GM23338 (cell line): ENCODE measurements at regions not wholly inside any gene's neighbourhood (a gene's known extent, or its start where the extent isn't known, plus 50 kb on each side); places are given as distances from the start of the nearest gene placed in this dataset.

Experiments
- ATAC-seq: fragments of 200-7000 bp; cut with Tn5 transposase; 3 replicates; pipeline ENCODE4 v1.9.1; 2020
- DNase-seq: peaks from one replicate; pipeline ENCODE4 v3.0.0-alpha.2; 2015; ENCODE audit warnings: low spot score
- H2AFZ ChIP-seq: fragments of 200-600 bp; sonication (generic); 2 replicates; pipeline ENCODE4 v1.8.0; 2016; ENCODE audit warnings: antibody characterized with exemption, mild to moderate bottlenecking, moderate library complexity
- H3F3A ChIP-seq: fragments of 200-600 bp; sonication (generic); replicated peaks from 2 replicates; pipeline ENCODE4 v1.8.0; 2017; ENCODE audit warnings: antibody characterized with exemption, mixed run types, low read depth
- H3K27ac ChIP-seq: fragments of 200-600 bp; sonication (generic); 2 replicates; pipeline ENCODE4 v1.6.1; 2016; ENCODE audit warnings: low read depth
- H3K27me3 ChIP-seq: fragments of 200-600 bp; sonication (generic); 2 replicates; pipeline ENCODE4 v1.8.0; 2016; ENCODE audit warnings: mild to moderate bottlenecking, mixed run types, moderate library complexity; ENCODE audit not compliant: insufficient read depth
- H3K36me3 ChIP-seq: fragments of 200-600 bp; sonication (generic); 2 replicates; pipeline ENCODE4 v1.8.0; 2016; ENCODE audit warnings: mild to moderate bottlenecking; ENCODE audit not compliant: insufficient read depth
- H3K4me1 ChIP-seq: fragments of 200-600 bp; sonication (generic); 2 replicates; pipeline ENCODE4 v1.8.0; 2016; ENCODE audit warnings: mild to moderate bottlenecking, moderate library complexity; ENCODE audit not compliant: insufficient read depth
- H3K4me2 ChIP-seq: fragments of 200-600 bp; sonication (generic); 2 replicates; pipeline ENCODE4 v1.7.1; 2017; ENCODE audit warnings: mixed run types
- H3K4me3 ChIP-seq: fragments of 200-600 bp; sonication (generic); 2 replicates; pipeline ENCODE4 v1.6.1; 2016; ENCODE audit warnings: mixed run types
- H3K79me2 ChIP-seq: fragments of 200-600 bp; sonication (generic); replicated peaks from 2 replicates; pipeline ENCODE4 v1.8.0; 2017; ENCODE audit warnings: mild to moderate bottlenecking; ENCODE audit not compliant: insufficient read depth
- H3K9me2 ChIP-seq: fragments of 200-600 bp; sonication (generic); 2 replicates; pipeline ENCODE4 v1.8.0; 2017; ENCODE audit not compliant: insufficient read depth
- H4K20me1 ChIP-seq: fragments of 200-600 bp; sonication (generic); replicated peaks from 2 replicates; pipeline ENCODE4 v1.8.0; 2017; ENCODE audit warnings: mild to moderate bottlenecking; ENCODE audit not compliant: insufficient read depth
- H3K27ac Mint-ChIP-seq: 2 replicates; pipeline ENCODE4 v1.8.0; 2020; ENCODE audit warnings: inconsistent platforms, mild to moderate bottlenecking, moderate library complexity, mixed read lengths
- H3K27me3 Mint-ChIP-seq: 3 replicates; pipeline ENCODE4 v1.8.0; 2022; ENCODE audit warnings: low read depth, mild to moderate bottlenecking, moderate library complexity, mixed read lengths, inconsistent platforms; ENCODE audit not compliant: insufficient read depth, poor library complexity
- H3K36me3 Mint-ChIP-seq: 3 replicates; pipeline ENCODE4 v1.8.0; 2021; ENCODE audit warnings: low read depth, mild to moderate bottlenecking, inconsistent platforms, moderate library complexity, mixed read lengths
- H3K4me1 Mint-ChIP-seq: 3 replicates; pipeline ENCODE4 v1.8.0; 2020; ENCODE audit warnings: mild to moderate bottlenecking, inconsistent platforms, mixed read lengths
- H3K4me3 Mint-ChIP-seq: 3 replicates; pipeline ENCODE4 v1.8.0; 2021; ENCODE audit warnings: moderate library complexity, mild to moderate bottlenecking, inconsistent platforms, mixed read lengths
- H3K9me3 Mint-ChIP-seq: 3 replicates; pipeline ENCODE4 v1.8.0; 2020; ENCODE audit warnings: moderate library complexity, mild to moderate bottlenecking, inconsistent platforms, mixed read lengths
- CREB1 ChIP-seq: fragments of 250-450 bp; sonication (Bioruptor Pico); IDR thresholded peaks from 2 replicates; pipeline ENCODE4 v1.5.0; 2020; ENCODE audit warnings: low read depth, mild to moderate bottlenecking, moderate library complexity
- CTCF ChIP-seq, 2 experiments: fragments of 200-600 bp in 1 of 2; sonication (generic) in 1 of 2; conservative IDR thresholded peaks; 2 replicates each; pipeline versions ENCODE4 v1.5.1 to v1.6.1; 2016 to 2017; ENCODE audit warnings: antibody characterized with exemption in 2 of 2, low read depth in 2 of 2, mild to moderate bottlenecking in 2 of 2, moderate library complexity in 1 of 2
- ETS1 ChIP-seq: IDR thresholded peaks from 2 replicates; pipeline ENCODE4 v1.6.1; 2016; ENCODE audit warnings: antibody characterized with exemption
- EZH2 ChIP-seq: fragments of 200-600 bp; sonication (generic); IDR thresholded peaks from one replicate; pipeline ENCODE4 v1.8.0; 2017; ENCODE audit warnings: antibody characterized with exemption, mild to moderate bottlenecking, low read depth; ENCODE audit not compliant: unreplicated experiment
- EZH2phosphoT487 ChIP-seq: fragments of 200-600 bp; sonication (generic); IDR thresholded peaks from one replicate; pipeline ENCODE4 v1.8.1; 2018; ENCODE audit warnings: antibody characterized with exemption; ENCODE audit not compliant: unreplicated experiment
- JUNB ChIP-seq: IDR thresholded peaks from one replicate; pipeline ENCODE4 v1.6.1; 2016; ENCODE audit warnings: antibody characterized with exemption; ENCODE audit not compliant: unreplicated experiment
- NANOG ChIP-seq: IDR thresholded peaks from 2 replicates; pipeline ENCODE4 v1.6.1; 2016; ENCODE audit warnings: antibody characterized with exemption, borderline replicate concordance
- POLR2AphosphoS5 ChIP-seq: IDR thresholded peaks from 2 replicates; pipeline ENCODE4 v1.6.1; 2016; ENCODE audit warnings: antibody characterized with exemption, low read depth
- REST ChIP-seq: IDR thresholded peaks from one replicate; pipeline ENCODE4 v1.6.1; 2018; ENCODE audit warnings: antibody characterized with exemption; ENCODE audit not compliant: unreplicated experiment
- STAT1 ChIP-seq: IDR thresholded peaks from one replicate; pipeline ENCODE4 v1.6.1; 2016; ENCODE audit warnings: antibody characterized with exemption; ENCODE audit not compliant: unreplicated experiment
- ZNF114 ChIP-seq: fragments of 250-450 bp; sonication (Bioruptor Pico); IDR thresholded peaks from 2 replicates; pipeline ENCODE4 v1.5.0; 2020; ENCODE audit warnings: mild to moderate bottlenecking, moderate library complexity
- ZNF331 ChIP-seq: fragments of 250-450 bp; sonication (Bioruptor Pico); IDR thresholded peaks from 2 replicates; pipeline ENCODE4 v1.5.0; 2020; ENCODE audit warnings: low read depth, mild to moderate bottlenecking, moderate library complexity
- ZNF462 ChIP-seq: fragments of 250-450 bp; sonication (Bioruptor Pico); IDR thresholded peaks from 2 replicates; pipeline ENCODE4 v1.5.0; 2020; ENCODE audit warnings: mild to moderate bottlenecking, moderate library complexity

- H3K4me1 ChIP-seq, result no peaks in the 10 kb centered on the region
- Mint-ChIP-seq H3K4me3 (no peak overlapping the region), H3K27ac (no peak overlapping the region), H3K27me3 (no peaks in the 10 kb centered on the region), H3K36me3 (no peaks in the 10 kb centered on the region), H3K9me3 (peaks cover 2% of the 10 kb centered on the region; the same call in 2 of the 3 replicates), H3K4me1 (no peaks in the 10 kb centered on the region)
- H3K4me2 ChIP-seq, result no peak overlapping the region
- H4K20me1 ChIP-seq, result no peaks in the 10 kb centered on the region
- no peaks in the 10 kb centered on the region for H3F3A ChIP-seq
- DNase-seq (no peak), ATAC-seq (no peak)
- TF ChIP-seq ZNF331, result no peak
- TF ChIP-seq JUNB, result no peak
- TF ChIP-seq ETS1, result no peak
- TF ChIP-seq CTCF (conservative IDR thresholded peaks at IDR 0.05; ENCODE audit: low read depth in 2 of 2), result no peak
- no peak for TF ChIP-seq NANOG
- TF ChIP-seq ZNF462 (CRISPR knock-in tag), result no peak
- TF ChIP-seq STAT1, result no peak
- TF ChIP-seq EZH2, result no peak
- TF ChIP-seq EZH2phosphoT487, result no peak
- no peak for TF ChIP-seq ZNF114 (CRISPR knock-in tag)
- no peak for TF ChIP-seq POLR2AphosphoS5
- no peak for TF ChIP-seq REST
- TF ChIP-seq CREB1 (CRISPR knock-in tag), result no peak
- H3K36me3 ChIP-seq, result no peaks in the 10 kb centered on the region
- H2AFZ ChIP-seq, result no peak overlapping the region
- H3K27ac ChIP-seq, result no peak overlapping the region
- peaks cover 10% of the 10 kb centered on the region; the same call in 1 of the 2 replicates for H3K9me2 ChIP-seq
- no peaks in the 10 kb centered on the region for H3K79me2 ChIP-seq
- H3K27me3 ChIP-seq, result no peaks in the 10 kb centered on the region
- H3K4me3 ChIP-seq, result no peak overlapping the region
Measured at GRCh38 chr16:79862601-79863000, 262.1 kb upstream of the MAF start.
